T47D (cell line): ENCODE measurements at regions not wholly inside any gene's neighbourhood (a gene's known extent, or its start where the extent isn't known, plus 50 kb on each side); places are given as distances from the start of the nearest gene placed in this dataset.
"Not testable (repeated sequence)": the region's sequence is repeated elsewhere in the genome, so short reads cannot be mapped to it uniquely, and the experiment has no call there.

Experiments used
- DNase-seq, 2 experiments: peaks; one replicate each; pipeline versions ENCODE4 v3.0.0 to v3.0.0-alpha.2; 2011 to 2012; ENCODE audit warnings: low read depth in 1 of 2, low spot score in 1 of 2
- JUND ChIP-seq: IDR thresholded peaks from 2 replicates; pipeline ENCODE4 v1.6.1; 2012; ENCODE audit warnings: low read depth
- in situ Hi-C: cut with HindIII; loops from 2 replicates; pipeline ENCODE4 v1.10.0; 2016; ENCODE audit warnings: low sequenced_read_pairs, low pct_unique_long_range_greater_than_20kb

GRCh38 chrX:66698273-66699204 lies 59.7 kb upstream of the EDA2R start:
- DNase-seq: no peak
- in situ Hi-C loops: no loop called here
- TF ChIP-seq JUND: no peak

- peak in 1 of 2 experiments; percentile 10 for DNase-seq
- in situ Hi-C loops: not testable (repeated sequence)
Measured at GRCh38 chrX:66692512-66692911, 53.6 kb upstream of the EDA2R start.
